PC-9 (cell line): ENCODE measurements at regions not wholly inside any gene's neighbourhood (a gene's known extent, or its start where the extent isn't known, plus 50 kb on each side); places are given as distances from the start of the nearest gene placed in this dataset.

Experiments
- BruUV-seq: library from RNA; stranded (reverse); fragments of 400-500 nt; replicated peaks from 2 replicates; lab custom pipeline; 2021; lab: Mats Ljungman, UMichigan
- CTCF ChIA-PET: fragments of 300-600 bp; sonication (Branson Sonifier 250); formaldehyde crosslinking; loops from one replicate; lab custom pipeline; 2022; ENCODE audit warnings: antibody characterized with exemption; lab: Charles Lee
- POLR2A ChIA-PET: fragments of 300-600 bp; sonication (Branson Sonifier 250); formaldehyde crosslinking; loops from one replicate; lab custom pipeline; 2022; ENCODE audit warnings: antibody characterized with exemption; ENCODE audit not compliant: unreplicated experiment; lab: Charles Lee
- DNase-seq, 2 experiments: peaks; one replicate each; pipeline versions ENCODE4 v3.0.0 to v3.0.0-alpha.2; 2015 to 2022; ENCODE audit warnings: mixed read lengths in 1 of 2
- H2AFZ ChIP-seq: fragments of 200-600 bp; sonication (generic); 2 replicates; pipeline ENCODE4 v1.8.1; 2017; ENCODE audit warnings: antibody characterized with exemption
- H3F3A ChIP-seq: fragments of 200-600 bp; sonication (generic); 2 replicates; pipeline ENCODE4 v1.8.1; 2017; ENCODE audit warnings: antibody characterized with exemption, mild to moderate bottlenecking, low read depth; ENCODE audit not compliant: insufficient read depth
- H3K27ac ChIP-seq: fragments of 200-600 bp; sonication (generic); 2 replicates; pipeline ENCODE4 v1.6.1; 2016; ENCODE audit warnings: mixed run types
- H3K27me3 ChIP-seq: fragments of 200-600 bp; sonication (generic); 2 replicates; pipeline ENCODE4 v1.6.1; 2016; ENCODE audit warnings: low read depth, mixed run types; ENCODE audit not compliant: insufficient read depth
- H3K36me3 ChIP-seq: fragments of 200-600 bp; sonication (generic); 2 replicates; pipeline ENCODE4 v1.6.1; 2016; ENCODE audit warnings: low read depth, mixed run types
- H3K4me1 ChIP-seq: fragments of 200-600 bp; sonication (generic); replicated peaks from 2 replicates; pipeline ENCODE4 v1.6.1; 2016; ENCODE audit warnings: mixed run types; ENCODE audit not compliant: insufficient read depth
- H3K4me2 ChIP-seq: fragments of 200-600 bp; sonication (generic); 2 replicates; pipeline ENCODE4 v1.6.1; 2017; ENCODE audit warnings: mixed run types
- H3K4me3 ChIP-seq: fragments of 200-600 bp; sonication (generic); 2 replicates; pipeline ENCODE4 v1.6.1; 2016; ENCODE audit warnings: mixed run types
- H3K79me2 ChIP-seq: fragments of 200-600 bp; sonication (generic); 2 replicates; pipeline ENCODE4 v1.6.1; 2017; ENCODE audit warnings: low read depth, mixed run types
- H3K9me2 ChIP-seq: fragments of 200-600 bp; sonication (generic); 2 replicates; pipeline ENCODE4 v1.8.1; 2017; ENCODE audit warnings: mild to moderate bottlenecking; ENCODE audit not compliant: insufficient read depth
- H3K9me3 ChIP-seq: fragments of 200-600 bp; sonication (generic); 2 replicates; pipeline ENCODE4 v1.8.1; 2016; ENCODE audit warnings: low read depth; ENCODE audit not compliant: insufficient read depth
- H4K20me1 ChIP-seq: fragments of 200-600 bp; sonication (generic); 2 replicates; pipeline ENCODE4 v1.8.1; 2017; ENCODE audit not compliant: insufficient read depth
- EZH2 ChIP-seq: fragments of 200-600 bp; sonication (generic); IDR thresholded peaks from 2 replicates; pipeline ENCODE4 v1.8.0; 2017; ENCODE audit warnings: antibody characterized with exemption, low read depth
- intact Hi-C: fragments of 100-400 bp; cut with micrococcal nuclease; formaldehyde crosslinking; loops from one replicate; pipeline ENCODE4 v1.10.0; 2022; ENCODE audit not compliant: unreplicated experiment
- TF ChIP-seq, protein P1 (sequence below): fragments of 200-600 bp; sonication (generic); conservative IDR thresholded peaks from 2 replicates; pipeline ENCODE4 v1.6.1; 2017; ENCODE audit warnings: mixed run types, antibody characterized with exemption, mild to moderate bottlenecking, moderate library complexity

GRCh38 chr6:164731539-164731938 lies 577.9 kb downstream of the C6orf118 start:
- Histone ChIP-seq H3K27me3 (no peaks in the 10 kb centered on the region), H4K20me1 (no peaks in the 10 kb centered on the region), H3F3A (no peaks in the 10 kb centered on the region), H3K4me3 (no peak overlapping the region), H3K4me2 (no peak overlapping the region), H2AFZ (no peak overlapping the region), H3K9me3 (no peaks in the 10 kb centered on the region), H3K9me2 (no peaks in the 10 kb centered on the region), H3K36me3 (no peaks in the 10 kb centered on the region), H3K79me2 (no peaks in the 10 kb centered on the region), H3K27ac (no peak overlapping the region), H3K4me1 (no peaks in the 10 kb centered on the region)
- CTCF ChIA-PET = no interaction called here
- POLR2A ChIA-PET = no interaction called here
- no peak for DNase-seq
- intact Hi-C loops = no loop called here
- no TSS peak for BruUV-seq
- TF ChIP-seq, protein P1, sequence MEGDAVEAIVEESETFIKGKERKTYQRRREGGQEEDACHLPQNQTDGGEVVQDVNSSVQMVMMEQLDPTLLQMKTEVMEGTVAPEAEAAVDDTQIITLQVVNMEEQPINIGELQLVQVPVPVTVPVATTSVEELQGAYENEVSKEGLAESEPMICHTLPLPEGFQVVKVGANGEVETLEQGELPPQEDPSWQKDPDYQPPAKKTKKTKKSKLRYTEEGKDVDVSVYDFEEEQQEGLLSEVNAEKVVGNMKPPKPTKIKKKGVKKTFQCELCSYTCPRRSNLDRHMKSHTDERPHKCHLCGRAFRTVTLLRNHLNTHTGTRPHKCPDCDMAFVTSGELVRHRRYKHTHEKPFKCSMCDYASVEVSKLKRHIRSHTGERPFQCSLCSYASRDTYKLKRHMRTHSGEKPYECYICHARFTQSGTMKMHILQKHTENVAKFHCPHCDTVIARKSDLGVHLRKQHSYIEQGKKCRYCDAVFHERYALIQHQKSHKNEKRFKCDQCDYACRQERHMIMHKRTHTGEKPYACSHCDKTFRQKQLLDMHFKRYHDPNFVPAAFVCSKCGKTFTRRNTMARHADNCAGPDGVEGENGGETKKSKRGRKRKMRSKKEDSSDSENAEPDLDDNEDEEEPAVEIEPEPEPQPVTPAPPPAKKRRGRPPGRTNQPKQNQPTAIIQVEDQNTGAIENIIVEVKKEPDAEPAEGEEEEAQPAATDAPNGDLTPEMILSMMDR = no peak
- TF ChIP-seq EZH2 = no peak

DNA sequence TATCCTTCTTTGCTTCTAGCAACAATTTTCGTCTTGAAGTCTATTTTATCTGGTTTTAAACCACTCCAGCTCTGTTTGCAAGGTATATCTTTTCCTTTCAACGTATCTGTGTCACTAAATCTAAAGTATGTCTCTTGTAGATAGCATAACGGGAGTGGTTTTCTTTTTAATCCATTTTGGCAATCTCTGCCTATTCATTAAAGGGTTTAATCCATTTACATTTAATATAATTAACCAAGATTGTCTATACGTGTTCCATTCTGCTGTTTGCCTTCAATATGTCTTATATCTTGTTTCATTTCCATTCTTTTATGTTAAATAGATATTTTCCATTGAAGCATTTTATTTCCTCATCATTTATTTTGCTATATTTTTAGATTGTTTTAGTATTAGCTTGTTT lies 587.9 kb downstream of the C6orf118 start:
- no peaks in the 10 kb centered on the region for H3K4me1 ChIP-seq
- no peaks in the 10 kb centered on the region for H3K79me2 ChIP-seq
- H3K36me3 ChIP-seq = no peaks in the 10 kb centered on the region
- H3F3A ChIP-seq = no peaks in the 10 kb centered on the region
- no peak overlapping the region for H2AFZ ChIP-seq
- no peak overlapping the region for H3K4me3 ChIP-seq
- H3K9me2 ChIP-seq = no peaks in the 10 kb centered on the region
- POLR2A ChIA-PET = no interaction called here
- CTCF ChIA-PET = no interaction called here
- no TSS peak for BruUV-seq
- intact Hi-C loops = no loop called here
- DNase-seq = no peak
- H3K9me3 ChIP-seq = no peaks in the 10 kb centered on the region
- H3K27ac ChIP-seq = no peak overlapping the region
- TF ChIP-seq EZH2 = no peak
- TF ChIP-seq, protein P1 = no peak
- no peak overlapping the region for H3K4me2 ChIP-seq
- H4K20me1 ChIP-seq = no peaks in the 10 kb centered on the region
- no peaks in the 10 kb centered on the region for H3K27me3 ChIP-seq

DNA sequence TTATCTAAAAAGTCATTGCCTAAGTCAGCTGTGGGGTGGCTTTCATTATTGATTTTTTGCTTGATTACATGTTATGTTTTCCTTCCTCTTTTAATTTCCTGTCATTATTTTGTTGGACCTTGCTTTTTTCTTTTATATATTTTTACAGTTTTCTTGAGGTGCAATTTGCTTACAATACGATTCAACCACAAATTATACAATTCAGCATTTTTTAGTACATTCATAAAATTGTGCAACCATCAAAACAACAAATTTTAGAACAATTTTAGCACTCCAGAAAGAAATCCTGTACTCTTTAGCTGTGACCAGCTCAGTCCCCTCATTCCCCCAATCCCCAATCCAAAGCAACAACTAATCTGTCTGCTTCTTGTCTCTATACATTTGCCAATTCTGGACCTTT lies 608.9 kb downstream of the C6orf118 start:
- Histone ChIP-seq H3K36me3 (no peaks in the 10 kb centered on the region), H4K20me1 (no peaks in the 10 kb centered on the region), H3K27ac (no peak overlapping the region), H2AFZ (no peak overlapping the region), H3K4me3 (no peak overlapping the region), H3F3A (no peaks in the 10 kb centered on the region), H3K79me2 (no peaks in the 10 kb centered on the region), H3K9me2 (no peaks in the 10 kb centered on the region), H3K27me3 (no peaks in the 10 kb centered on the region), H3K9me3 (no peaks in the 10 kb centered on the region), H3K4me2 (no peak overlapping the region), H3K4me1 (no peaks in the 10 kb centered on the region)
- no peak for DNase-seq
- no peak for TF ChIP-seq EZH2
- TF ChIP-seq, protein P1 = no peak
- POLR2A ChIA-PET = no interaction called here
- CTCF ChIA-PET = no interaction called here
- BruUV-seq = no TSS peak
- intact Hi-C loops = no loop called here
